Lower leg skin (tissue), 3 donors: ENCODE measurements at regions not wholly inside any gene's neighbourhood (a gene's known extent, or its start where the extent isn't known, plus 50 kb on each side); places are given as distances from the start of the nearest gene placed in this dataset.

ENCODE experiments used
- CTCF ChIP-seq, 3 donors: fragments of 450-650 bp; IDR thresholded peaks; one replicate each; pipeline ENCODE4 v1.5.1; 2016; ENCODE audit warnings: antibody characterized with exemption in 3 of 3, mild to moderate bottlenecking in 3 of 3, moderate library complexity in 2 of 3
- POLR2A ChIP-seq, 2 donors: fragments of 450-650 bp; IDR thresholded peaks; one replicate each; pipeline ENCODE4 v1.6.1; 2016 to 2017; ENCODE audit warnings: antibody characterized with exemption in 2 of 2, mild to moderate bottlenecking in 1 of 2, moderate library complexity in 1 of 2

- TF ChIP-seq POLR2A (IDR thresholded peaks at IDR 0.05) (no peak), CTCF (IDR thresholded peaks at IDR 0.05) (no peak)
These were observed 99.4 kb downstream of the KCNJ12 start for GRCh38 chr17:21475571-21475970.
